Erythroblast (primary cell): ENCODE measurements at regions not wholly inside any gene's neighbourhood (a gene's known extent, or its start where the extent isn't known, plus 50 kb on each side); places are given as distances from the start of the nearest gene placed in this dataset.

Experiments used
- GATA1 ChIP-seq: IDR thresholded peaks from 2 replicates; pipeline ENCODE4 v1.6.1; 2011; ENCODE audit warnings: low read depth, mild to moderate bottlenecking, control low read depth, low read length, moderate library complexity
- POLR2A ChIP-seq: IDR thresholded peaks from 2 replicates; pipeline ENCODE4 v1.6.1; 2011; ENCODE audit warnings: mild to moderate bottlenecking, low read length

DNA sequence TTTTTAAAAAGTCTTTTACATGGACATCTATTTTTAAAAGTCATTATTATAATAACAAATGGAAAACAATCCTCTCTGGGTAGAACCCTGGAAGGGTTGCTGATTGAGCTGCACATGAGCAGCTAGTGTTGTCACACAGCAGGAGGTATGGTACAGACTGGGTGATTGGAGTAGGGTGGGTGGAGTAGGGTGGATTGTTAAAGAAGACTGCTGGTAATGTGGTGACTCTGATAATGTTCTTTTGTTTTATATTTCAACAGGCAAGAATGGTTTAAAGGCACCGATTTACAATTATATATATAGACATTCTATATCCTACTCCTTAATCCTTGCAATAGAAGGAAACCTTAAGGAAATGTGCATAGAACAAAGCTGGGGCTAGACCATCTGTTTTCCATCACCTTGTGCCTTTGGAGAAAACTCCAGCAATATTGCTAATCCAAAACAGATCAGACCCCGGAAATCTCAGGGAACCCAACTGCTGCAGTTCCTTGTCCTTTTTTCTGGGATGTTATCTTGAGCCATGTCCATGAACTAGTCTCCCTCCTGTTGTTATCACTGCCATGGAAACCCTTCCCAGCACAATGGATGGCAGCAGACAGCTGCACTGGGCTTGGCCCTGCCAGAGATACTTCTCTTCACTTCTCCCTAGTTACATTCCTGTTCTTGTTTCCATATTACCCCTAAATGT lies 129.7 kb downstream of the YIPF5 start:
- TF ChIP-seq POLR2A = no peak
- TF ChIP-seq GATA1 = no peak
